OCI-LY3 (cell line): ENCODE measurements at regions not wholly inside any gene's neighbourhood (a gene's known extent, or its start where the extent isn't known, plus 50 kb on each side); places are given as distances from the start of the nearest gene placed in this dataset.

Experiments used
- EZH2phosphoT487 ChIP-seq: fragments of 200-600 bp; shearing (Covaris generic); IDR thresholded peaks from 2 replicates; pipeline ENCODE4 v1.6.1; 2018; ENCODE audit warnings: antibody characterized with exemption, mixed run types, low read depth
- TF ChIP-seq, protein P1 (sequence below): fragments of 200-600, 300-600 bp; sonication (generic); IDR thresholded peaks from 2 replicates; pipeline ENCODE4 v1.5.1; 2014; ENCODE audit warnings: antibody characterized with exemption, low read length, low read depth

DNA sequence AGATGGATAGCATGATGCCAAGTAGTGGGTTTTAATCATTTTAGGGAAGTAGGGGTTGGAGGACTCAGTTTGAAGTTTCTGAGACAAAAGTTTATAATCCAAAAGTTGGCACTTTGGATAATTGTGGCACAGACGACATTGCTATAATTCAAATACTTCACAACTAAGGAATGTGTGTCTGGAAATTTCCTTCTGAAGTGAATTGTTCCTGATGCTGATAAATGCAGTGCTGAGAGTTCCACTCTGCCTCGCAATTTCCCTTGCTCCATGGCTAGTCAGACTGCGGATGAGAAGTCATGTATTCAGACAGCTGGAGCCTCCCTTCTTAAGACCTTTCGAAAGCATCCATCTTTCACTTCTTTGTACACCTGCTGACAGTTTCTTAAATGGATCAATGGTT lies 393.3 kb upstream of the PRICKLE1 start:
- TF ChIP-seq, protein P1, sequence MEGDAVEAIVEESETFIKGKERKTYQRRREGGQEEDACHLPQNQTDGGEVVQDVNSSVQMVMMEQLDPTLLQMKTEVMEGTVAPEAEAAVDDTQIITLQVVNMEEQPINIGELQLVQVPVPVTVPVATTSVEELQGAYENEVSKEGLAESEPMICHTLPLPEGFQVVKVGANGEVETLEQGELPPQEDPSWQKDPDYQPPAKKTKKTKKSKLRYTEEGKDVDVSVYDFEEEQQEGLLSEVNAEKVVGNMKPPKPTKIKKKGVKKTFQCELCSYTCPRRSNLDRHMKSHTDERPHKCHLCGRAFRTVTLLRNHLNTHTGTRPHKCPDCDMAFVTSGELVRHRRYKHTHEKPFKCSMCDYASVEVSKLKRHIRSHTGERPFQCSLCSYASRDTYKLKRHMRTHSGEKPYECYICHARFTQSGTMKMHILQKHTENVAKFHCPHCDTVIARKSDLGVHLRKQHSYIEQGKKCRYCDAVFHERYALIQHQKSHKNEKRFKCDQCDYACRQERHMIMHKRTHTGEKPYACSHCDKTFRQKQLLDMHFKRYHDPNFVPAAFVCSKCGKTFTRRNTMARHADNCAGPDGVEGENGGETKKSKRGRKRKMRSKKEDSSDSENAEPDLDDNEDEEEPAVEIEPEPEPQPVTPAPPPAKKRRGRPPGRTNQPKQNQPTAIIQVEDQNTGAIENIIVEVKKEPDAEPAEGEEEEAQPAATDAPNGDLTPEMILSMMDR, result no peak
- no peak for TF ChIP-seq EZH2phosphoT487
